NCI-H1048 (cell line): ENCODE measurements at regions not wholly inside any gene's neighbourhood (a gene's known extent, or its start where the extent isn't known, plus 50 kb on each side); places are given as distances from the start of the nearest gene placed in this dataset.

ENCODE experiments used
- DNase-seq: peaks from one replicate; lab custom pipeline; 2025; lab: John Stamatoyannopoulos, UW

DNA sequence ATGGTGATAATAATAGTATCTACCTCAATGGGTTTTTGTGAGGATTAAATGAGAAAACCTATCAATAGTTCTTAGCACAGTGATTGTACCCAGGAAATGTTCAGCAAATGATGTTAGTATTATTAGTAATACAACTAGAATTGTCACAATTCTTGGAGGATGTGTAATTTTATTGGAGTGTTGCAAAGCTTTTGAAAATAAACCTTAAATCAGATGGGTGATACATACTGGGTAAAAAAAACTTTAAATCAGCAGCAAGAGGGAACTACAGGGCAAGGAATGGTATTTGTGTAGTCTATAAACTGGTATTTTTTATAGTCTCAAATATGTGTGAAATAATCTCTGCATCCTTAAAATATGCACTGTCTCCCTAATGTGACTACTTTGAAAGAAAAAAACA lies 371.6 kb downstream of the PIK3R1 start:
- DNase-seq: no peak

DNA sequence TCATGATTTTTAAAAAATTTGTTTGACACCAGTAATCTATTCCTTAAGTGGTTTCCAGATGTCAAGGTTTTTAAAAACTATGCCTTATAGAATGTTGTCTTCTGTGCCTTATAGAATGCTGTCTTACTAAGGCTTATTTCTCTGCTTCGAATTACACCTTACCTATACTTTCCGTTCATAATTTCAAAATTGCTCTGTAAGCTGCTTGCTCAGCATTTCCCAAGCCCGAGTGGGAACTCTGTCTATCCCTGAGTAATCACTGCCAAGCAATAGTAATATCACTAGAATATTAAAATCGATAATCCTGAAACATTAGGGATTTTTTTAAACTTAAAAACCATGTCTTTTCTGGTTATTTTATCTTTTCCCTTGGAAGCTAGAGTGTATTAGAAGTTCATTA lies 376.3 kb downstream of the PIK3R1 start:
- no peak for DNase-seq

DNA sequence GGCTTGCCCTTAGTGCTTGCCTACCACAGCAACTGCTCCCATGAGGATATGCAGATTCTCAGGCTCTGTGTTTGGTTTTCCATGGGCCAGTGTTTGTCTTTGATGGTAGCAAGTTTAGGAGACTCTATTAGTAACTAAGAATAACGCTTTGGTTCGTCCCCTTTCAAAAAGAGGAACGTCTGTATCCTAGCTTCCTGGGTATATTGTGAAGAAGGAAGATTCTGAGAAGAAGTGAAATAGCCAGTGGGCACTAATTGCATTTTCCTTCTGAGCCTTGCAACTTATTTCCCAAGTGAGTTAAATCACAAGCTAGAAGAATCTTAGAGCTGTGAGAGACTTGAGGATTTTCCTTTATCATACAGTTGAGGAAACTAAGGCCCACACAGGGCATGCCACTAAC lies 376.8 kb downstream of the PIK3R1 start:
- DNase-seq: no peak

DNA sequence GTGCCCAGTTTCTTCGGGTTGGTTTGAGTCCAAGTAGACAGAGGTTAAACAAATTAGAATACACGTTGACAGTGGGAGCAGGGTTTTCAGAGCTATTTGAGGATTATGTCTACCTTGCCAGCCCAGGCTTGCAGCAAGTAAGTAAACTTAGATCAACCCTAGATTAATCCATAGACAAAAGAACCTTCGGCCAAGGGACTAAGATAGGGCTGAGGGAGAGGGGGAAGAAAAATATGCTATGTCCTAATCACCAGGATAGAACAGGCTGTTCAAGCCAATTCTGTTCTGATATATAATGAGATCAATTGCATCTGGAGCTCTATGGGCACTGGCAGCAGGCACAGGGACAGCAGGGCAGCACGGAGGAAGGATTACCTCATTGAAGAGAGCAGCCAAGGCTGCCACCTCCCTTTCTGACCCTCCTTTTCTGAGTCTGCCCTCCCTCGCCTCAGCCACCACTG lies 377.7 kb downstream of the PIK3R1 start:
- no peak for DNase-seq

DNA sequence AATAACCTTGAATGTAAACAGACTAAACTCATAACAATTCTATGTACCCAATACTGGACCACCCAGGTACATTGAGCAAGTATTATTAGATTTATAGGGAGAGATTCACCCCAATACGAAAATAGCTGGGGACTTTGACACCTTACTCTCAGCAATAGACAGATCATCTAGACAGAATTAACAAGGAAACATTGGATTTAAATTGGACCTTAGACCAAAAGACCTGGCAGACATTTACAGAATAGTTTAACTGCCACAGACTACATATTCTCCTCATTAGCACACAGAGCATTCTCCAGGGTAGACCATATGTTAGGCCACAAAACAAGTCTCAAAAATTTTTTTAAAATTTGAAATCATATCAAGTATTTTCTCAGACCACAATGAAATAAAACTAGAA lies 397.4 kb downstream of the PIK3R1 start:
- no peak for DNase-seq

DNA sequence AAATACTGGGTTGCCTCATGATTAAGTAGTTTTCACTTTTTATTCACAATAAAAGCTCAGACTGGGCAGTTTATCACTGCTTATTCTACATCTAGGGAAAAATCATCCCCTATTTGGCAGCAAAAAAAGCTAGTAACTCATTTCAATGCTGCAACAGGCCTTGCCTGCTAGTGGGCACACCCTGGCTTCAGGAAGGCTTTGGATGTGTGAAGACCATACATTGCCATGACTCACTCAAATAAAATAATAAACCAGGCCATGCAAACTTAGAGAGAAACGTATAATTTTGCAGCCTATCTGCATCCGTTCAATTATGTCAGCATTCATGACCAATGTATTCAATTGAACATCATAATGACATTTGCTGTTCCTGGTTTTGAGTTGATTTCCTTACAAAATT lies 402.9 kb downstream of the PIK3R1 start:
- no peak for DNase-seq

DNA sequence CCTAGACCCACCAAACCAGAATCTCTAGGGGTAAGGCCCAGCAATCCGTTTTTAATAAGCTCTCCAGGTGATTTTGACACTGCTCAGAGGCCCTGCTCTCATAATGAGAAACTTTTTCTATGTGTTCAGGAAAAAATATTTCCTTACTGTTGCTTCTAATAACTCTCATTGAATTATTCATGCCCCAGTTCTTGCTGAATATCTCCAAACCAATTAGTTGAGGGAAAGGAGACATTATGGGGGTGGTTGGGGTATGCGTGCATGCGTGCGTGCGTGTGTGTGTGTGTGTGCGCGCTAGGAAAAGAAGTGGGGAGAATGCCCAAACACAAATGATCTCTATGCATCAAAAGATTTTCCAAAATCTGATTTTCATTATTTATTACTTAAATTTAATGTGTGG lies 411.4 kb downstream of the PIK3R1 start:
- DNase-seq: no peak

DNA sequence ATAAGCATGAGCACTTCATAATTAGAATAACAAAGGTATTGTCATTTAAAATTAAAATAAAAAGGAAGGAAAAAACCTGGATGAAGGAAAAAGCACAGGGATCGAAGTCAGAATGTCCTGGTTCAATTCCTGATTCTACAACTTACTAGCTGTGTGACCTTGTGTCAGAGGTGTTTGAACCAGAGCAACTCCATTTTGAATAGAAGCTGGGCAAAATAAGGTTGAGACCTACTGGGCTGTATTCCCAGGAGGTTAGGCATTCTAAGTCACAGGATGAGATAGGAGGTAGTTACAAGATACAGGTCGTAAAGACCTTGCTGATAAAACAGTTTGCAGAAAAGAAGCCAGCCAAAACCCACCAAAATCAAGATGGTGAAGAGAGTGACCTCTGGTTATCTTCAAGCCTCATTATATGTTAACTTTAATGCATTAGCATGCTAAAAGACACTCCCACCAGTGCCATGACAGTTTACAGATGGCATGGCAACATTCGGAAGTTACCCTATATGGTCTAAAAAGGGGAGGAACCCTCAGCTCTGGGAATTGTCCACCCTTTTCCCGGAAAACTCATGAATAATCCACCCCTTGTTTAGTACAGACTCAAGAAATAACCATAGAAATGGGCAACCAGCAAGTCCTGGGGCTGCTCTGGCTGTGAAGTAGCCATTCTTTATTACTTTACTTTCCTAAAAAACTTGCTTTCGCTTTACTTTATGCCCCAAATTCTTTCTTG lies 412.7 kb downstream of the PIK3R1 start:
- no peak for DNase-seq

DNA sequence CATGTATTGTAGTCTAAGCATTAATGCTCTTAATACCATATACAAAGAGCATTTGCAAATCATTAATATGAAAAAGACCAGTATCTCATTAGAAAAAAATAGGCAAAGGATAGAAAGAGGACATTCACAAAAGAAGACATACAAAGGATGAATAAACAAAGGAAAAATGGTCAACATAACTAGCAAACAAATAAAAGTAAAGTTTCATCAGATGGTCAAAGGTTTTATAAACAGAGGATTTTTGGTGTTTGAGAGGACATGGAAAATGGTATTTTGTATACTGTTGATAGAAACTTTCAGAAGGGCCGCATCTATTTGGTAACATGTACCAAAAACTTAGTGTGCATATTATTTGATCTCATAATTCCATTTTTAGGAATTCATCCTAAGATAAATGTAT lies 414.8 kb downstream of the PIK3R1 start:
- DNase-seq: no peak

DNA sequence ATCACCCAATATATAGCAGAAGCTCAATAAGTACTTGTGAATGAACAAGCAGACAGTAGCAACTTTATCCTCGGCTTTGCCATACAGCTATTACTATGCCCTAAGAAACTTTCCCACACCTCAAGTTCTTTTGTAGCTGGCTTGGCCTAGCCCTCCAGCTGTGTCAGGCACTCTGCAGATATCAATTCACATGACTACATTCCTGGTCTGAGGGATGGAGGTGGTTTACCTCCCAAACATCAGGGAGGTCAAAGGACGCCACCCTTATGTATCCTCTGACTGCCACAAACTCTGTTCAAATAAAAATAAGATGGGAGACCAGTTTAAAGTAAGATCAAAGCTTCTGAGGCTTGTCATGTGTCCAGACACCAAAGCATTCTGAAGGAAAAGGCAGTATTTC lies 416.3 kb downstream of the PIK3R1 start:
- no peak for DNase-seq

DNA sequence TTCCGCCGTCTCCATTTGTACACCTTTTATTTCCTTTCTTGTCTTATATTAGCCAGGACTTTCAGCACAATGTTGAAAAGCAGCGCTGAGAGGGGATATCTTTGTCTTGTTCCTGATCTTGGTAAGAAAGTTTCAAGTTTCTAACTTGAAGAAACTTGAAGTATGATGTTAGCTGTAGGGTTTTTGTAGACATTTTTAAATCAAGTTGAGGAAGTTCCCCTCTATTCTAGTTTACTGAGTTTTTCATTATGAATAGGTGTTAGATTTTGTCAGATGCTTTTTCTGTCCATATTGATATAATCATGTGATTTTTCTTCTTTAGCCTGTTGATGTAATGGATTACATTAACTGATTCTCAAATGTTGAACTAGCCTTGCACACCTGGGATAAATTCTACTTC lies 425.7 kb downstream of the PIK3R1 start:
- DNase-seq: no peak

DNA sequence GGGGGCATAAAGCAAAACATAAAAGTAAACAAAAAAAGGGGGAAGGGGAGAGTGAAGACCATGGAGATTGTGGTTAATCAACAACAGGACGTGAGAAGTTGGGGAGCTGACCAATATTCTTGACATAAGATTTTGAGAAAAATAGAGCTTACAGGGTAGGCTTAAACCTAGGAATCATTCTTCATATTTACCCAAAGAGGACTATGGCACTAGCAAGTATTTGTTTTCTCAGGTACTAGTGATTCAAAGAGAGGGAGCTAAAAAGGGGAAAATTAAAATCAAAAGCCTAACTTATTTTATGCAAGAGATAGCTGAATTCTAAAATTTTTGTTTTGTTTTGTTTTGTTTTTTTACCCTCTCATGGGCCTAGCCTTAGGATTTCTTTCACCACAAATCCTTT lies 427.5 kb downstream of the PIK3R1 start:
- no peak for DNase-seq

DNA sequence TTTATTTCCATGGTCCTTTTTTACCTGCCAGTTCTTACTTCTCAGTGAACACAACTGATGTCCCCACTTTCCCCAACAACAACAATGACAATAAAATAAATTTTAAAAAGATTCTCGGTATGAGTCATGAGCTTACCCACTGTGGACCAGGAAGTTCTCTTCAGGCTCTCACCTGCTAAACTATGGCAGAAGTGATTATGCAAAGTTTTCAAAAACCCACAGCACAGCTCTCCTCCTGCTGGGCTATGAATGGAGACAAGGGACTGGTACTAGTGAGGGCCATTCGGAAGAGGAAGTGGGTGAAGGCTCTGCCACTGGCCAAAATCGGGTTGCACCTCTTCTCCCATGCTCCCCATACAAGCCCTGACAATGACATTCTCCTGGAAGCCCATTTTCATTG lies 429.4 kb downstream of the PIK3R1 start:
- DNase-seq: peak; percentile 34

DNA sequence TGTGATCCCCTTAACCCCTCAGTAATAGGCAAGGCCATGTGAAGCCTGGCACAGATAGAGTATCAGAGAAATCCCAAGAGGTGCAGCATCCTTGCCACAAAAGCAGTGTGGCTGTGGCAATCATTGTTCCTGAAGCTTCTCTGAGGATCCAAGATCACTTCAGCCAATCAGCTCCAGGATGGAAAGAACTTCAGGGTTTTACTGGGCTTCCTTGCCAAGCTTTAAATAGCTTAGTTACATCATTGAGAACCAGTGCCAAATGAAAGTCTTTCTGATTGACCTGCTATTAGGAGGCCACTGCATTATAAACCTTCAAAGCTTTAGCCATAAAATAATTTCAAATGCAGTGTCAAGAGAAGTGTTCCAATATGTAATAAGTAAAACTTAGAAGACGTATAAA lies 430.6 kb downstream of the PIK3R1 start:
- DNase-seq: no peak

DNA sequence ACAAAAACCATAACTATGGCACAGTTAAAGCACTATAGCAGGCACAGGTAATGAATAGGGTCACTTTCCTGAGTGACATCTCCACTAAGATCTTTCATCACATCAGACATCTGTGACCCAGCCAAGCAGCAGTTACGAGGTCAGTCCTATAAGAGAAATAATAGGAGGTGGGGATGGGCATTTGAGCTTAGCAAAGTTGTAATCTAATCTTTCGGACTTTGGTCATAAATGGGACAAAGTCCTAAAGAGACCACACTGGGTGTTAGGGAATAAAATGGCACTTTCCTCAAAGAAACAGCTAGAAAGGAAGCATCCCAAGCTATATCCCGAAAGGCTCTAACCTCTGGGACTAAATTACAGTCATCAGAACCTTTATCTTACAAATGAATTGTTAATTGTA lies 432.2 kb downstream of the PIK3R1 start:
- no peak for DNase-seq

DNA sequence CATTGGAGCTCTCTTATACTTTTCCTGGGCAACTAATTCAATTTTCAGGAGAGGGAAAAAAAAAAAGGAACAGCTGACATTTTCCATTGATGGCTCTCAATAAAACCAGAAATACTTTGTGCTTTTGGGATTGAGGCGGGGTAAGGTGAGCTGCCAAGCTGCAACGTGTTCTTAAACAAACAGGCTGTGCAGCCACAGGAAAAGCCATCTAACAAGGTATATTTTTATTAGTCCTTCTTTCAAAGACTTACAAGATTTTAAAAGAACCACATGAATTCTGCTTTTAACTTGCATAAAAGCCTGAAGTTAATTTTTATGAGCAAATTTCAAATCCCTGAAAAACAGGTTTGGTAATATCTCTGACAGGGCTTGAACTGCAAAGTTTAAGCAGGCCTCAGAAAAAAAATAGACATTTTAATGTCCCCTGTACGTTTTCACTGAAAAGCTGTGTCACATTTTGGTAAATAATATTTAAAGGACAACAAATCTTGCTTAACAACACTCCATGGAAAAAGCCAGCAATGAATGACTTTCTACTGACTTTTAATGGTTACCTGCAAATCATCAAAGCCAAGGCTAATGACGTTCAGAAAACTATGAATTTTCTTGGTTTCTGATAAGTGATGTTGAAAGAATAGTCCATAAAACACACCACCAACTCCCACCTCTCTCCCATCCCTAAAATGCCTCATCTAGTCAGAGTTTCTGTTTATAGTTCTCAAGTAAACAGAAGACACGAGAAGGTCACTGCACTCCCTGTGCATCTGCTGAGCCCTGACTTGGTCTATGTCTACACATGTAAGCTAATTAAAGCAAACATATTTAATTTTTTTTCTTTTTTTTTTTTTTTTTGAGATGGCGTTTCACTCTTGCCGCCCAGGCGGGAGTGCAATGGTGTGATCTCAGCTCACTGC lies 433.6 kb downstream of the PIK3R1 start:
- DNase-seq: no peak

DNA sequence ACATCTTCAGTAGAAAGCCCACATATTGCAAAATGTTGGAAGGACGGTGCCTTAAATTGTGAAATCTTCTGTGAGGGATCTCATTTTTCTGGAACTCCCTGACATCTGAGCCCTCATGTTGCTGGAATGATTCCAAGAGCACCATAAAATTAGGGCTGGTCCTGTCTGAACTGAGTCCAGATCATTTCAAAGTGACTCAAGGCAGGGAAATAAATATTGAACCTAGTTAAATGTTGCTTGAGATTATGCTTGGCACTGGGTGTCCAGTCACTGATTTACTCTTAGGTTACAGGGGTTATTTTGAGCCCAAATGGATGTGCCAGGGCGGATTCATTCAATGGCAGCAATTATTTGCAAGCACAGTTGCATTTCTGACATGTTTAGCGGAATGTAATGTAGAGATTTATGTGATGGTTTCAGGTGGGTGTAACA lies 437.0 kb downstream of the PIK3R1 start:
- DNase-seq: no peak

DNA sequence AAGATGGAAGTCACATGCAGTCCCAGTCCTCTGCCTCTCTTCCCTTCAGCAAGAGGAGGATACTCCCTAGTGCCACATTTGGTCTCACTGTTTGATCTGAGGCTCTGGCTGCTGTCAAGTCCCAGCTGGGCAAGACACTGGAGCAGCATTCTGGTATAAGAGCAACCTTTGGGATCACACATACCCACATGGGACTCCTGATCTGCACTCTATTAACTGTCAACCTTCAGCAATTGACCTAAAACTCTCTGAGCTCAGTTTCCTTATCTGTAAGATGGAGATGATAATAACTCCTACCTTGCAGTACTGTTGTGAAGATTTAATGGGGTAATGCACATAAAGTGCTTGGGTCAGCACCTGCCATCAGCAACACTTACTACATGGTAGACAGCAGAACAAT lies 437.9 kb downstream of the PIK3R1 start:
- no peak for DNase-seq

DNA sequence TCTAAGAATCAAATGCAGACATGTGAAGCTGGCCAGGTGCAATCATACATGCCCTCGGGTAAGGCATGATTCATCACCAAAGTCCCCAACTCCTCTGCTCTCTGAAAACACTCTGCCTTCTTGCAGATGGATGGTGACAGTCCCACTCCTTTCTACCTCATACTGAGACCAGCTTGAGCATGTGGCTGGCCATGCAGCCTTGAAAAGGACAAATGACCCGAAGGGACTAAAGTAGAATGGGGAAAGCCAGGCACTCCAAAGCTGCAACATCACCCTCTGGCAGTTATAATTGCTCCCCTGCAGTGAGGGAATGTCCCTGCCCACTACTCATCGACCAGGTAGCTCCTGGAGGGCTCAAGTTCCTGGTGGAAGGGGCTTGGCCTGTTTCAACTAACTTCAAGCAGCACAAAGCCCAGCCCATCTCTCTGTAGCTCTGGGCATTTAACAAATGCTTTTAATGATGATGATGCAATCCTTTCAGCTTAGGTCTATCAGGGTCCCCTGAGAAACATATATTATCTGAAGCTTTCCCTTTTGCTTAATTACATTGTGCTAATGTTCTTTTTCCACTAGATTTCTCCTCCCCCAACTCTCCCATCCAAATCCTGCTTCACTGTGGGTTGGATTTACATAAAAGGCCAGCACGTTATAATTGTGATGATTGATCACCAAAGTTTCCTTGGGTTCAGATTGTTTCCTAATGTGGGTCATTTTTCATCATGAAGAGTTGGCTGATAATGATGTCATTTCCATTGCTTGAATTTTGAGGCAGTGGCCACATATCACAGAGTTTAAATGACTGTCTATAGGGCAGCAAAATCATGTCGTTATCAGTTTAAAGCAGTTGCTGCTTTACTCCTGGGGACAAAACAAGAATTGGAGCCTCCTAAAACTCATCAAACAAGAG lies 436.5 kb upstream of the SLC30A5 start:
- DNase-seq: no peak

DNA sequence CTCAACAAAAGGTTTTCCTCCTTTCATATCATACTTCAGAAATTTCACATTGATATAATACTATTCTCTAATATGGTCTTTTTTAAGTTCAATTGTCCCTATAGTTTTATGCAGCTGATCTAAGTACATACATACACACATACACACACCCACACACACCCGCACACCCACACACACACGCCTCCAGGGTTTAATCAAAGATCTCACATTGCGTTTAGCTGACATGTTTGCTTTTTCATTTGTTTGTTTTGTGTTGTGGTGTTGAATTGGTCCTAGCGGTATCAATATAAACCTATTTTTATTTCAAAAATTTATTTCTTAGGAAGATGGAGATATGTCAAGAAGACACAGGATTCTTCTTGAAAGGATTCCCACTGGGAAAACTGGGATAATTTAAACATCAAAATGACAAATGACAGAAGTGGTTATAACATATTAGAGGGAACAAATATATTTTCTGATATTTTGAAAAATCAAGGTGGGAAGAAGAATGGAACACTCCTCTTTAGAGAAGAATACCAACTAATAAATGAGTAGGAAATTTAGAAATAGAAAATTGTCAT lies 434.9 kb upstream of the SLC30A5 start:
- DNase-seq: no peak

DNA sequence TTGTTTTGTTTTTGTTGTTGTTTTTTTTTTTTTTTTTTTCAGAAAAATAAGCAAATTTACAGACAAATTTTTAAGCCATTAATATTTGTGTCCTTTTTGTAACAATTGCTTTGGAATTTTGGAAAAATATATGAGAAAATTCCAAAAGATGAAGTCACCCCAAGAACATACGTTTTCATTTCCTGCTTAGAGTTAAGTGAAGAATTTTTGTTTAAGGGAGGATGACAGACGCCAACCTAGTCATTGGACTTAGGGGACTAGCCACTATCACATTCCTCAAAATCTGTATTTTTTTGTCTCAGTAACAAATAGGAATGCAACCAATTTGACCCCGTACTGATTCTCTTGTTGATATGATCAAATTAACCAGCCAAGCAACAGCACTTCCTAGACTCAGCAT lies 433.9 kb upstream of the SLC30A5 start:
- DNase-seq: no peak

DNA sequence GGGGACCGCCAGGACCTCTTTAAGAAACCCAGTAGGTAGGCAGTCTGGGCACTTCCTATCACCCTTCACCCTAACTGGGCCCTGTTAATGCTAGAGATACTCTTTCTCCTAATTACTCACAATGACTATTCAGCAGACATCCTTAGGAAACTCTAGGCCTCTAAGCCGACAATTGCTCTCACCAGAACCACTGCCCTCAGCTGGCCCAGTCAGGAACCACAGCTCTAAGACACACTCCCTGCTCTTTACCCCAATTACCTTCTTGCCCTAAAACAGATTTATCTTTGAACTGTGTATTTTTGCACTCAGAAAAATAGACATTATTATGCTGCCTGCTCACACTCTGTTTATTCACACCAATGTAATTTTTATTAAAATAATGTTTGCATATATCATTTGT lies 432.6 kb upstream of the SLC30A5 start:
- DNase-seq: no peak
